GM12874 (cell line): ENCODE measurements at regions not wholly inside any gene's neighbourhood (a gene's known extent, or its start where the extent isn't known, plus 50 kb on each side); places are given as distances from the start of the nearest gene placed in this dataset.

Experiments
- TF ChIP-seq, protein P1 (sequence below): IDR thresholded peaks from 2 replicates; pipeline ENCODE4 v1.5.1; 2011; ENCODE audit warnings: low read depth, mild to moderate bottlenecking, control low read depth, low read length, moderate library complexity; ENCODE audit not compliant: insufficient read depth

DNA sequence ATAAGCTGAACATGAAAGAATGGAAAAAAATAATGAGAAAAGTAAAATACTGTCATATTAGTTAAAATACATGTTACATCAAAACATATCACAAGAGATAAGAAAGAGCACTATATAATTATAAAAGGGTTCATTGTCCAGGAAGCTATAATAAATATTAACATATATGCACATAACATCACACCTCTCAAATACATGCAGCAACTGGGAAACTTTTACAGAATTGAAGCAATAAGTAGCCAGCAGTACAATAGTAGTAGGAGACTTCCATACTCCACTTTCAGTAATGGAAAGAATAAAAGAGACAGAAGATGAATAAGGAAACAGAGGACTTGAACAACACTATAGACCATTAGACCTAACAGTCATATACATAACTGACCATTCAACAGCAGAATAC lies 90.4 kb downstream of the AHSP start:
- TF ChIP-seq, protein P1, sequence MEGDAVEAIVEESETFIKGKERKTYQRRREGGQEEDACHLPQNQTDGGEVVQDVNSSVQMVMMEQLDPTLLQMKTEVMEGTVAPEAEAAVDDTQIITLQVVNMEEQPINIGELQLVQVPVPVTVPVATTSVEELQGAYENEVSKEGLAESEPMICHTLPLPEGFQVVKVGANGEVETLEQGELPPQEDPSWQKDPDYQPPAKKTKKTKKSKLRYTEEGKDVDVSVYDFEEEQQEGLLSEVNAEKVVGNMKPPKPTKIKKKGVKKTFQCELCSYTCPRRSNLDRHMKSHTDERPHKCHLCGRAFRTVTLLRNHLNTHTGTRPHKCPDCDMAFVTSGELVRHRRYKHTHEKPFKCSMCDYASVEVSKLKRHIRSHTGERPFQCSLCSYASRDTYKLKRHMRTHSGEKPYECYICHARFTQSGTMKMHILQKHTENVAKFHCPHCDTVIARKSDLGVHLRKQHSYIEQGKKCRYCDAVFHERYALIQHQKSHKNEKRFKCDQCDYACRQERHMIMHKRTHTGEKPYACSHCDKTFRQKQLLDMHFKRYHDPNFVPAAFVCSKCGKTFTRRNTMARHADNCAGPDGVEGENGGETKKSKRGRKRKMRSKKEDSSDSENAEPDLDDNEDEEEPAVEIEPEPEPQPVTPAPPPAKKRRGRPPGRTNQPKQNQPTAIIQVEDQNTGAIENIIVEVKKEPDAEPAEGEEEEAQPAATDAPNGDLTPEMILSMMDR, result no peak

DNA sequence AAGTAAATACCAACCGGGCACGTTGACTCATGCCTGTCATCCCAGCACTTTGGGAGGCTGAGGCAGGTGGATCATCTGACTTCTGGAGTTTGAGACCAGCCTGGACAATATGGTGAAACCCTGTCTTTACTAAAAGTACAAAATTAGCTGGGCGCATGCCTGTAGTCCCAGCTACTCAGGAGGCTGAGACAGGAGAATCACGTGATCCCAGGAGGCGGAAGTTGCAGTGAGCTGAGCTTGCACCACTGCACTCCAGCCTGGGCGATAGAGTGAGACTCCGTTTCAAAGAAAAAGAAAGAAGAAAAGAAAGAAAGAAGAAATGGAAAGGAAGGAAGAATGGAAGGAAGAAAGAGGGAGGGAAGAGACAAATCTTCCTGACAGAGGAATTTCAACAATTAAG lies 108.7 kb downstream of the AHSP start:
- TF ChIP-seq, protein P1, result no peak

GRCh38 chr16:31641279-31641678 lies 113.6 kb downstream of the AHSP start:
- TF ChIP-seq, protein P1, result no peak

GRCh38 chr16:31664683-31665482 lies 137.2 kb downstream of the AHSP start:
- TF ChIP-seq, protein P1, result no peak

DNA sequence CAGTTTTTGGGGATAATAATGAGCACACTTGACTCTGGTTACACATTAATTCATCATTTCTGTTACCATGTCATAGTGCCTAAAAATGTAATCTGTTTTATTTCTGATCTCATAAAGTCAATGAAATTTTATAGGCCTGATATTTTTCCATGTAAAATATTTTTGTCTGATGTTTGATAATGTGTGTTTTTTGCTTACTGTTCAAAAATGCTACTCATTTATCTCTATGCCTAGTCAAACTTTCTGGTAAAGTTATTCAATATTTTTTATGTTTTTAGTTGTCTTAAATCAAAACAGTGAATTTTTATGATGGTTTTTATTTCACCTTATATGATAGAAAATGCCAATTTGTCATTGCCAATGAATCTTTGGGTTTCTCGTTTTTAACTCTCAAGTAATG lies 147.0 kb downstream of the AHSP start:
- TF ChIP-seq, protein P1, result no peak

- TF ChIP-seq, protein P1, result no peak
These were observed 149.0 kb downstream of the AHSP start for GRCh38 chr16:31676731-31677130.

GRCh38 chr16:31678649-31679325 lies 151.1 kb downstream of the AHSP start:
- TF ChIP-seq, protein P1, result no peak
